ENCODE measurements at regions not wholly inside any gene's neighbourhood (a gene's known extent, or its start where the extent isn't known, plus 50 kb on each side); places are given as distances from the start of the nearest gene placed in this dataset.

DNA sequence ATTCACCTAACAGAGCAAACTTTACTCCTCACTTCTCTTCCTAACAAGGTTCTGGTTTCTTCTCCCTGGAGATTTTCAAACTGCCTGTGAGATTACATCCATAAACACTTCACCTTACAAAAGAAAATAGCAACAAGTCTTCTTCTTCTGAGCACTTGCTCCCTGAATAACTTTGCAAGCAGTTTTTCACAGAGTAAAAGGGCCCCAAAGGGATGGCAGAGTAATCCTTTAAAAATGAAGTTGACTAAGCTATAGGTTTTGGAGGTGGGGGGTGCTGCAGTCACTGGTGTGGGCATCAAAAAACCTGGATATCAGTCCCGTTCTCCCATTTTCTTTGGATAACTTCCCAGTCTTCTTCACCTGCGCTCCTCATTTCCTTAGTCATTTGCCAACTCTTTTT lies 484.9 kb downstream of the MIAT start:
- H3K9me3 Mint-ChIP-seq = peaks cover 0 to 2% (median 0%) of the 10 kb centered on the region in 7 donors
- no peak overlapping the region for H3K27ac Mint-ChIP-seq
- H3K27me3 Mint-ChIP-seq = peaks cover 8 to 15% (median 10%) of the 10 kb centered on the region in 3 donors
- H3K4me1 Mint-ChIP-seq = no peaks in the 10 kb centered on the region
- DNase-seq = no peak
- ATAC-seq (ENCODE audit: low read depth in 2 of 2) = no peak
- no peaks in the 10 kb centered on the region for H3K36me3 Mint-ChIP-seq
- H3K4me3 Mint-ChIP-seq = no peak overlapping the region

GRCh38 chr22:27144321-27144720 lies 486.9 kb downstream of the MIAT start:
- Mint-ChIP-seq H3K4me1 (no peaks in the 10 kb centered on the region), H3K4me3 (no peak overlapping the region), H3K9me3 (peaks cover 2 to 11% (median 6%) of the 10 kb centered on the region in 7 donors), H3K27ac (no peak overlapping the region), H3K36me3 (peaks cover 0 to 5% of the 10 kb centered on the region in 2 donors), H3K27me3 (peaks cover 8 to 18% (median 15%) of the 10 kb centered on the region in 3 donors)
- ATAC-seq (ENCODE audit: low read depth in 2 of 2) (no peak), DNase-seq (no peak)

DNA sequence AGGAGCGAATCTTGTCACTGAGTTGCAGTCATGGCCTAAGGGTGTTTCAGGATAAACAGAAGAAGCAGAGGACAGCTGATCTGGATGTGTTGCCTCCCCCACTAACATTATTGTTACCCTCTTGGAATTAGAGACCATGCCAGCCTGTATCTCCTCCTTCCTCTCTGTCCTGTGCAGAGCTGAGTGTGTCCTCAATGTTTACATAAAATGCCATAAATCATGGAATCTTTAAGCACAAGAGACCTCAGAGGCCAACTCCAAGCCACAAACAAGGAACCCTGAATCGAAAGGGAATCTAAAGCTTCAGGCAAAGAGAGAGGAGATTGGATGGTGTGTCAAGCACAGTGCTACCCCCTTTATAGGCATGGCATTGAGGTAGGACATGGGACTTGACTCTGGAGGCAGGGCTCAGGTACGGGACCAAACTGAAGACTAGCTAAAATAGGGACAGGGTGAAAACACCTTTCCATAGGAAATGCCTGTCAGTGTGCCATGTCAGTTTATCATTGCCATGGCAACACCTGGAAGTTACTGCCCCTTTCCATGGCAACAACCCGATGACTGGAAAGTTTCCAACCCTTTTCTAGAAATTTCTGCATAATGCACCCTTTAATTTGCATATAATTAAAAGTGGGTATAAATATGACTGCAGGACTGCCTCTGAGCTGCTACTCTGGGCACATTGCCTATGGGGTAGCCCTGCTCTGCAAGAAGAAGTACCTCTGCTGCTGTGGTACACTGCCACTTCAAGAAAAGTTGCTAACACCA lies 489.7 kb downstream of the MIAT start:
- peaks cover 0 to 4% (median 0%) of the 10 kb centered on the region in 3 donors for H3K4me1 Mint-ChIP-seq
- DNase-seq (no peak), ATAC-seq (ENCODE audit: low read depth in 2 of 2) (no peak)
- H3K9me3 Mint-ChIP-seq = peaks cover 2 to 16% (median 6%) of the 10 kb centered on the region in 7 donors
- H3K27ac Mint-ChIP-seq = no peak overlapping the region
- H3K36me3 Mint-ChIP-seq = peaks cover 0 to 5% of the 10 kb centered on the region in 2 donors
- H3K4me3 Mint-ChIP-seq = no peak overlapping the region
- peaks cover 17 to 38% (median 36%) of the 10 kb centered on the region in 3 donors for H3K27me3 Mint-ChIP-seq

- H3K27me3 Mint-ChIP-seq = peaks cover 22 to 40% (median 39%) of the 10 kb centered on the region in 3 donors
- DNase-seq = no peak
- H3K36me3 Mint-ChIP-seq = peaks cover 0 to 5% of the 10 kb centered on the region in 2 donors
- H3K4me1 Mint-ChIP-seq = peaks cover 0 to 4% (median 0%) of the 10 kb centered on the region in 3 donors
- ATAC-seq (ENCODE audit: low read depth in 2 of 2) = no peak
- H3K4me3 Mint-ChIP-seq = no peak overlapping the region
- H3K27ac Mint-ChIP-seq = no peak overlapping the region
- H3K9me3 Mint-ChIP-seq = peaks cover 2 to 25% (median 8%) of the 10 kb centered on the region in 7 donors
Observed at GRCh38 chr22:27148055-27148454, 490.7 kb downstream of the MIAT start.

DNA sequence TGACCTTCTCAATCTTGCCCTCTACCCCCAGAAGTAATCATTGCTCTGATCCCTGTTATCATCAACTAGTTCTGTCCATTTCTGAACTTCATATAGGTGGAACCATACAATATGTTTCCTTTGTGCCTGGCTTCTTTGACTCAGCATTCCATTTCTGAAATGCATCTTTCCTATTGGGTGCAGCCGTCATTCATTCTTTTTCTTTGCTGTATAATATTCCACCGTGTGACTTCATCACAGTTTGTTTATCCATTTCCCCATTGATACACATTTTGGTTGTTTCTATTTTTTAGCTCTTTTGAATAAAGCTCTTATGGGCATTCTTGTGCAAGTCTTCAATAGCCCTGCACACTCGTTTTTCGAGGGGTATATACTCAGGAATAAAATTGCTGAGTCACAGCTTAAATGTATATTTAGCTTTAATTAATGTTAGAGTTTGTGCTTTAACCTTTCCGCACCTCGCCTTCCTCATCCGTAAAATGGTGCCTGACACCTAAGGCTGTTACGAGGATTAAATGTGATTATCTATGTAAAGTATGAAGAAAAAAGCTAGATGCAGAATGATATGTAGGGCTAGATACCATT lies 491.6 kb downstream of the MIAT start:
- DNase-seq (no peak), ATAC-seq (ENCODE audit: low read depth in 2 of 2) (no peak)
- H3K9me3 Mint-ChIP-seq = peaks cover 4 to 33% (median 8%) of the 10 kb centered on the region in 7 donors
- H3K36me3 Mint-ChIP-seq = peaks cover 0 to 9% of the 10 kb centered on the region in 2 donors
- H3K27me3 Mint-ChIP-seq = peaks cover 22 to 45% (median 39%) of the 10 kb centered on the region in 3 donors
- peaks cover 0 to 4% (median 0%) of the 10 kb centered on the region in 3 donors for H3K4me1 Mint-ChIP-seq
- no peak overlapping the region for H3K27ac Mint-ChIP-seq
- H3K4me3 Mint-ChIP-seq = no peak overlapping the region

GRCh38 chr22:27149921-27150543 lies 492.6 kb downstream of the MIAT start:
- DNase-seq = no peak
- no peak overlapping the region for H3K4me3 Mint-ChIP-seq
- peaks cover 0 to 9% of the 10 kb centered on the region in 2 donors for H3K36me3 Mint-ChIP-seq
- peak overlapping the region in 1 of 6 donors; percentile 19 for H3K27ac Mint-ChIP-seq
- peaks cover 18 to 39% (median 32%) of the 10 kb centered on the region in 3 donors for H3K27me3 Mint-ChIP-seq
- H3K9me3 Mint-ChIP-seq = peaks cover 4 to 33% (median 7%) of the 10 kb centered on the region in 7 donors
- peaks cover 0 to 4% (median 0%) of the 10 kb centered on the region in 3 donors for H3K4me1 Mint-ChIP-seq
- ATAC-seq (ENCODE audit: low read depth in 2 of 2) = no peak

GRCh38 chr22:27150544-27150941 lies 493.2 kb downstream of the MIAT start:
- peak overlapping the region in 1 of 6 donors; percentile 19 for H3K27ac Mint-ChIP-seq

DNA sequence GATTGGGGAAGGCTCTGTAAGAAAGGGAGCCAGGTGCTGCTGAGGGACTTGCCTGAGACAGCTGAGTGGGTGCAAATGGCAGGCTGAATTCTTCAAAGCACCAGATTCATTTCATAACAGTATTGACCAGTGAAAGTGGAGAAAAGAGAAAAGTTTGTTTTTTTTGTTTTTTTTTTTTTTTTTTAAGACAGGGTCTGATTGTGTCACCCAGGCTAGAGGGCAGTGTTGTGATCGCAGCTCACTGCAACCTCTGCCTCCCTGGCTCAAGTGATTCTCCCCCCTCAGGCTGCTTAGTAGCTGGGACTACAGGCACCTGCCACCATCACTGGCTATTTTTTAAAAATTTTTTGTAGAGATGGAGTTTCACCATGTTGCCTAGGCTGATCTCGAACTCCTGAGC lies 494.0 kb downstream of the MIAT start:
- Mint-ChIP-seq H3K27ac (no peak overlapping the region), H3K4me3 (no peak overlapping the region), H3K9me3 (peaks cover 4 to 33% (median 11%) of the 10 kb centered on the region in 7 donors), H3K27me3 (peaks cover 20 to 45% (median 36%) of the 10 kb centered on the region in 3 donors), H3K4me1 (peaks cover 0 to 4% (median 0%) of the 10 kb centered on the region in 3 donors), H3K36me3 (peaks cover 0 to 9% of the 10 kb centered on the region in 2 donors)
- DNase-seq (no peak), ATAC-seq (ENCODE audit: low read depth in 2 of 2) (no peak)

More at GRCh38 chr22:27150544-27150941, 493.2 kb downstream of the MIAT start:
- ATAC-seq (ENCODE audit: low read depth in 2 of 2) (no peak), DNase-seq (no peak)
- Mint-ChIP-seq H3K36me3 (peaks cover 0 to 9% of the 10 kb centered on the region in 2 donors), H3K4me3 (peak overlapping the region in 1 of 8 donors; percentile 30), H3K27me3 (peaks cover 18 to 39% (median 32%) of the 10 kb centered on the region in 3 donors), H3K4me1 (peaks cover 0 to 4% (median 0%) of the 10 kb centered on the region in 3 donors), H3K9me3 (peaks cover 4 to 33% (median 7%) of the 10 kb centered on the region in 7 donors)

- Mint-ChIP-seq H3K9me3 (peaks cover 4 to 33% (median 11%) of the 10 kb centered on the region in 7 donors), H3K27ac (no peak overlapping the region), H3K27me3 (peaks cover 25 to 51% (median 37%) of the 10 kb centered on the region in 3 donors), H3K4me3 (no peak overlapping the region), H3K36me3 (peaks cover 0 to 9% of the 10 kb centered on the region in 2 donors), H3K4me1 (peaks cover 0 to 4% (median 0%) of the 10 kb centered on the region in 3 donors)
- DNase-seq (no peak), ATAC-seq (ENCODE audit: low read depth in 2 of 2) (no peak)
Observed at GRCh38 chr22:27152033-27152432, 494.6 kb downstream of the MIAT start.

DNA sequence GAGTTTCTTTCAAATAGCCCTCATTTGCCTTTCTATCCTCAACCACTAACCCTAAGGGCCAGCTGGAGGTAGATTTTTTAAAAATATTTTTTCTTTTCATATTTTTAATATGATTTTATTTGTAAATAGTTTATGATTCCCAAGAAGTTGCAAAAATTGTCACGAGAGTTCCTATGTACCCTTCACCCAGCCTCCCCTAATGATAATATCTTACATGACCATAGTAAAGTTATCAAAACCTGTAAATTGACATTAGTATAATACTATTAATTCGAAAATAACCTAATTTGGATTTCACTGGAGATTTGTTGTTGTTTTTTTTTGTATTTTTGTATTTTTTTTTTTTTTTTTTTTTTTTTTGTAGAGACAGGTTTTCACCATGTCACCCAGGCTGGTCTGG lies 495.5 kb downstream of the MIAT start:
- Mint-ChIP-seq H3K36me3 (peaks cover 0 to 9% of the 10 kb centered on the region in 2 donors), H3K9me3 (peaks cover 4 to 33% (median 11%) of the 10 kb centered on the region in 7 donors), H3K27ac (no peak overlapping the region), H3K4me1 (peaks cover 0 to 4% (median 0%) of the 10 kb centered on the region in 3 donors), H3K27me3 (peaks cover 27 to 54% (median 39%) of the 10 kb centered on the region in 3 donors), H3K4me3 (no peak overlapping the region)
- no peak for ATAC-seq (ENCODE audit: low read depth in 2 of 2)
- DNase-seq = no peak

DNA sequence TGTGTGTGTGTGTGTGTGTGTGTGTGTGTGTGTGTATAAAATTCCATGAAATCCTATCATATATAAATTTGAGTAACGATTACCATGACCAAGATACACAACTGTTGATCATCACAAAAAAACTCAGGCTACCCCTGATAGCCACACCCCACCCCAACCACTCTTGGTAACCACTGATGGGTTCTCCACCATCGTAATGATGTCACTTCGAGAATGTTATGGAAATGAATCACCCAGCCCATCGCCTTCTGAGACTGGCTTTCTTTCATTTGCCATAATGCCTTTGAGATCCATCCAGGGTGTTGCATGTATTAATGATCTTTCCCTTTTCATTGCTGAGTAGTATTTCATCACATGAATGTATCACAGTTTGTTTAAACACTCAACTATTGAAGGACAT lies 496.0 kb downstream of the MIAT start:
- no peak for DNase-seq
- Mint-ChIP-seq H3K9me3 (peaks cover 4 to 32% (median 10%) of the 10 kb centered on the region in 7 donors), H3K4me3 (no peak overlapping the region), H3K27ac (no peak overlapping the region), H3K36me3 (peaks cover 0 to 9% of the 10 kb centered on the region in 2 donors), H3K4me1 (peaks cover 0 to 4% (median 0%) of the 10 kb centered on the region in 3 donors), H3K27me3 (peaks cover 27 to 51% (median 43%) of the 10 kb centered on the region in 3 donors)
- no peak for ATAC-seq (ENCODE audit: low read depth in 2 of 2)

- no peak for DNase-seq
- H3K36me3 Mint-ChIP-seq = peaks cover 0 to 5% of the 10 kb centered on the region in 2 donors
- no peak overlapping the region for H3K27ac Mint-ChIP-seq
- no peak overlapping the region for H3K4me3 Mint-ChIP-seq
- H3K9me3 Mint-ChIP-seq = peaks cover 0 to 21% (median 7%) of the 10 kb centered on the region in 7 donors
- peaks cover 27 to 48% (median 39%) of the 10 kb centered on the region in 3 donors for H3K27me3 Mint-ChIP-seq
- peaks cover 0 to 4% (median 0%) of the 10 kb centered on the region in 3 donors for H3K4me1 Mint-ChIP-seq
- no peak for ATAC-seq (ENCODE audit: low read depth in 2 of 2)
Observed at GRCh38 chr22:27154717-27155116, 497.3 kb downstream of the MIAT start.

DNA sequence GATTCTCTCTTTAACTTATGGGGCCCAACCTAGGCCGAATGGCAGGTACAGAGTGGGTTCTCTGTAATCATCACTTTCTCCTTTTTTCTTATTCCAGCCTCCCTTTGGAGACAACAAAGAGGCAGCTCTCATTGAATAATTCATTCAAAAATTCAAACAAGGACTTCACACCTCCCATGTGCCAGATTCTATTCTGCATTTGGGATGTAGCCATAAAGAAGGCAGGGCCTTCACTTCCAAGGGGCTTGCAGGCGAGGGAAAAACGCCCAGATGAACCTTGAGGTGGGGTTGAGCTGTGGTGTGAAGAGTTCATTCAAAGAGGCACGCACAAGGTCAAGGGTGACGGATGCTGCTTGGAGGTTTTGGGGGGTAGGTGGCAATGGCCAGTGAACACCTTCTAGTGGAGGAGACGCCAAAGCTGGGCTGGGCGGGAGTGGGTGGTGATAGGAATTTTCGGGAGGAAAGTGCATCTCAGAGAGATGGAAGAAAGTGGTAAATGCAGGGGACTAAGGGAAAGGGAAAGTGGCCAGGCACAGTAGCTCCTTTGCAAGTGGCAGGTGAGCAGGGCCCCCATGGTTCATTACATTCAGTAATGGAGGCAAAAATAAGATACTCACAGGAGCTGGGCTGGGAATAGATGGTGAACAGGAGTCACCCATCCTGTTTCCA lies 499.6 kb downstream of the MIAT start:
- H3K9me3 Mint-ChIP-seq = peaks cover 0 to 18% (median 7%) of the 10 kb centered on the region in 7 donors
- H3K27ac Mint-ChIP-seq = no peak overlapping the region
- peak overlapping the region in 1 of 8 donors; percentile 16 for H3K4me3 Mint-ChIP-seq
- no peak for ATAC-seq (ENCODE audit: low read depth in 2 of 2)
- H3K36me3 Mint-ChIP-seq = peaks cover 0 to 5% of the 10 kb centered on the region in 2 donors
- no peak for DNase-seq
- H3K4me1 Mint-ChIP-seq = no peaks in the 10 kb centered on the region
- peaks cover 18 to 37% (median 29%) of the 10 kb centered on the region in 3 donors for H3K27me3 Mint-ChIP-seq
